Adrenal gland (tissue), 5 donors: ENCODE measurements at regions not wholly inside any gene's neighbourhood (a gene's known extent, or its start where the extent isn't known, plus 50 kb on each side); places are given as distances from the start of the nearest gene placed in this dataset.

ENCODE experiments used
- POLR2A ChIP-seq, 2 donors: fragments of 450-650 bp; IDR thresholded peaks; one replicate each; pipeline ENCODE4 v1.6.1; 2017; ENCODE audit warnings: antibody characterized with exemption in 2 of 2, mild to moderate bottlenecking in 2 of 2, moderate library complexity in 1 of 2
- TF ChIP-seq, protein P1 (sequence below), 6 experiments: fragments of 450-650 bp in 4 of 6; fragments of 200-600 bp in 2 of 6; sonication (generic) in 1 of 6; IDR thresholded peaks; 1 replicate in 5 of 6; 2 replicates in 1 of 6; pipeline versions ENCODE4 v1.5.1 to v1.8.0; 2016 to 2021; ENCODE audit warnings: antibody characterized with exemption in 6 of 6, mild to moderate bottlenecking in 2 of 6, moderate library complexity in 1 of 6
- donor health status: DM: no; HTN: no; CAD: no.

DNA sequence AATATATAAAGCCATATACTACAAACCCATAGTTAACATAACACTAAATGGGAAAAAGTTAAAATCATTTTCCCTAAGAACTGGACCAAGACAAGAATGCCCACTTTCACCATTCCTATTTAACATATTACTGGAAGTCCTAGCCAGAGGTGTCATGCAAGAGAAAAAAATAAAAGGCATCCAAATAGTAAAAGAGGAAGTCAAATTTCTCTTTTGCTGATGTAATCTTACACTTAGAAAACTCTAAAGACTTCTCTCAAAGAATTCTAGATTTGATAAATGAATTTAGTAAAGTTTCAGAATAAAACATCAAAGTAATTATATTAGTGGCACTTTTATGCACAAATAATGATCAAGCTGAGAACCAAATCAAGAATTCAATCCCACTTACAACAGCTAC lies 678.9 kb upstream of the SLITRK5 start:
- TF ChIP-seq, protein P1, sequence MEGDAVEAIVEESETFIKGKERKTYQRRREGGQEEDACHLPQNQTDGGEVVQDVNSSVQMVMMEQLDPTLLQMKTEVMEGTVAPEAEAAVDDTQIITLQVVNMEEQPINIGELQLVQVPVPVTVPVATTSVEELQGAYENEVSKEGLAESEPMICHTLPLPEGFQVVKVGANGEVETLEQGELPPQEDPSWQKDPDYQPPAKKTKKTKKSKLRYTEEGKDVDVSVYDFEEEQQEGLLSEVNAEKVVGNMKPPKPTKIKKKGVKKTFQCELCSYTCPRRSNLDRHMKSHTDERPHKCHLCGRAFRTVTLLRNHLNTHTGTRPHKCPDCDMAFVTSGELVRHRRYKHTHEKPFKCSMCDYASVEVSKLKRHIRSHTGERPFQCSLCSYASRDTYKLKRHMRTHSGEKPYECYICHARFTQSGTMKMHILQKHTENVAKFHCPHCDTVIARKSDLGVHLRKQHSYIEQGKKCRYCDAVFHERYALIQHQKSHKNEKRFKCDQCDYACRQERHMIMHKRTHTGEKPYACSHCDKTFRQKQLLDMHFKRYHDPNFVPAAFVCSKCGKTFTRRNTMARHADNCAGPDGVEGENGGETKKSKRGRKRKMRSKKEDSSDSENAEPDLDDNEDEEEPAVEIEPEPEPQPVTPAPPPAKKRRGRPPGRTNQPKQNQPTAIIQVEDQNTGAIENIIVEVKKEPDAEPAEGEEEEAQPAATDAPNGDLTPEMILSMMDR (IDR thresholded peaks at IDR 0.05) = no peak
- no peak for TF ChIP-seq POLR2A (IDR thresholded peaks at IDR 0.05)
